Osteocyte (in vitro differentiated cells): ENCODE measurements at regions not wholly inside any gene's neighbourhood (a gene's known extent, or its start where the extent isn't known, plus 50 kb on each side); places are given as distances from the start of the nearest gene placed in this dataset.

Experiments
- DNase-seq: peaks from one replicate; pipeline ENCODE4 v3.0.0; 2021; ENCODE audit warnings: mixed read lengths; ENCODE audit not compliant: unreplicated experiment; ENCODE audit errors: extremely low spot score
- H3K27ac Mint-ChIP-seq: one replicate; pipeline ENCODE4 v1.8.0; 2021; ENCODE audit warnings: mild to moderate bottlenecking, mixed read lengths; ENCODE audit not compliant: unreplicated experiment
- H3K27me3 Mint-ChIP-seq: one replicate; pipeline ENCODE4 v1.8.0; 2021; ENCODE audit warnings: mixed read lengths; ENCODE audit not compliant: unreplicated experiment
- H3K36me3 Mint-ChIP-seq: one replicate; pipeline ENCODE4 v1.8.0; 2021; ENCODE audit warnings: mixed read lengths; ENCODE audit not compliant: unreplicated experiment
- H3K4me1 Mint-ChIP-seq: one replicate; pipeline ENCODE4 v1.8.0; 2021; ENCODE audit warnings: mixed read lengths; ENCODE audit not compliant: unreplicated experiment
- H3K4me3 Mint-ChIP-seq: one replicate; pipeline ENCODE4 v1.8.0; 2021; ENCODE audit warnings: mild to moderate bottlenecking, moderate library complexity, mixed read lengths; ENCODE audit not compliant: unreplicated experiment
- H3K9me3 Mint-ChIP-seq: one replicate; pipeline ENCODE4 v1.8.0; 2021; ENCODE audit warnings: mixed read lengths; ENCODE audit not compliant: unreplicated experiment
- TF ChIP-seq, protein P1 (sequence below): fragments of 200-600 bp; sonication (generic); IDR thresholded peaks from 2 replicates; pipeline ENCODE4 v1.5.0; 2021; ENCODE audit warnings: antibody characterized with exemption, mild to moderate bottlenecking, moderate library complexity

DNA sequence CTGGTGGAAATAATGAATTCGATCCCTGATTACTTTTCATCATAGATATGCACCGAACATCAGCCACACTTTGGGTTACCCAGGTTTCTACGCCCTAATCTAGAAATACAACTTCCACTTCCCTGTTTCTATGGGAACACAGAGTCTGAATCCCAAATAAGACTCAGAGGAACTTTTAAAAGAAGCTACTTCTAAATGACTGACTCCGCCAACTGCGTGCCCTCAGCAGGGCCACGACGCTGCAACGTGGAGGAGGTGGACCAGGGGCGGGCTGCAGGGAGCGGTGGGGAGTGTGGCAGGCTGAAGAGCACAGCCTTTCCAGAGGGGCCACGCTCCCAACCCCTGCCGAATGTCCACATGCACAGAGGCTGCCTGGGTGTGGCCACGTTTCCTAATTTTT is 304.0 kb downstream of the SHANK2 start:
- Mint-ChIP-seq H3K27ac (no peak overlapping the region), H3K4me3 (no peak overlapping the region), H3K36me3 (no peaks in the 10 kb centered on the region), H3K4me1 (no peaks in the 10 kb centered on the region), H3K9me3 (peaks cover 27% of the 10 kb centered on the region), H3K27me3 (no peaks in the 10 kb centered on the region)
- TF ChIP-seq, protein P1, sequence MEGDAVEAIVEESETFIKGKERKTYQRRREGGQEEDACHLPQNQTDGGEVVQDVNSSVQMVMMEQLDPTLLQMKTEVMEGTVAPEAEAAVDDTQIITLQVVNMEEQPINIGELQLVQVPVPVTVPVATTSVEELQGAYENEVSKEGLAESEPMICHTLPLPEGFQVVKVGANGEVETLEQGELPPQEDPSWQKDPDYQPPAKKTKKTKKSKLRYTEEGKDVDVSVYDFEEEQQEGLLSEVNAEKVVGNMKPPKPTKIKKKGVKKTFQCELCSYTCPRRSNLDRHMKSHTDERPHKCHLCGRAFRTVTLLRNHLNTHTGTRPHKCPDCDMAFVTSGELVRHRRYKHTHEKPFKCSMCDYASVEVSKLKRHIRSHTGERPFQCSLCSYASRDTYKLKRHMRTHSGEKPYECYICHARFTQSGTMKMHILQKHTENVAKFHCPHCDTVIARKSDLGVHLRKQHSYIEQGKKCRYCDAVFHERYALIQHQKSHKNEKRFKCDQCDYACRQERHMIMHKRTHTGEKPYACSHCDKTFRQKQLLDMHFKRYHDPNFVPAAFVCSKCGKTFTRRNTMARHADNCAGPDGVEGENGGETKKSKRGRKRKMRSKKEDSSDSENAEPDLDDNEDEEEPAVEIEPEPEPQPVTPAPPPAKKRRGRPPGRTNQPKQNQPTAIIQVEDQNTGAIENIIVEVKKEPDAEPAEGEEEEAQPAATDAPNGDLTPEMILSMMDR, result no peak
- DNase-seq, result no peak

DNA sequence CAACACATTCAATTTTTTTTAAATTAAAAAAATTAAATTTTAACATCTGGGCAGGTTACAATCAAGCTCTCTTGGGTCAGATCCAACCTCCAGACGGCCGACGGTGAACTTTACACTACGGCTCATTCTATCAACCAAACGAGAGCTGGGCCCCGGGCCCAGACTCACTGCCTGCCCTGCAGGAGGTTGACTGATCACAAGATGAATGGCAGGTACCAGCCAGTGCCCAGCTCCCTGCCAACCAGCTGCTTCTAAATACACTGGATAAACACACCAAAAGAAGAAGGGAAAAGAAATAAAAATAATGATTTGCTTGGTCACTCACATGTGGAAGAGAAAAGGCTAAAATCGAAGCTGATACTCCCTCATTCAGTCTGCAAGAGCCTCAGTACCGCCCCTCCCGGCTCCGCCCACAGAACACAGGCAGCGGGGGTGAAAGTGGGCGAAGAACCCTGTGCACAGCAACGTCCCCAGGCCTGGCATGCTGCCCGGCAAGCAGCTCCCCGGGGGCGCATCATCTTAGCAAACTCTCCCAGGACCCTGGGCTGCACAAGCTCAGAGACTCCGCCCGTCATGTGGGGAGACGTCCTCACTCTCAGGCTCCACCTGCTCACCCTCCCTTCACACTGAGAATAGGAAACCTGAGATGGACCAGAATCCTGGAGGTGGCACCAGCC is 303.4 kb downstream of the SHANK2 start:
- no peak for DNase-seq
- no peaks in the 10 kb centered on the region for H3K36me3 Mint-ChIP-seq
- no peak overlapping the region for H3K4me3 Mint-ChIP-seq
- H3K4me1 Mint-ChIP-seq, result no peaks in the 10 kb centered on the region
- peaks cover 22% of the 10 kb centered on the region for H3K9me3 Mint-ChIP-seq
- TF ChIP-seq, protein P1, result no peak
- no peaks in the 10 kb centered on the region for H3K27me3 Mint-ChIP-seq
- H3K27ac Mint-ChIP-seq, result no peak overlapping the region

DNA sequence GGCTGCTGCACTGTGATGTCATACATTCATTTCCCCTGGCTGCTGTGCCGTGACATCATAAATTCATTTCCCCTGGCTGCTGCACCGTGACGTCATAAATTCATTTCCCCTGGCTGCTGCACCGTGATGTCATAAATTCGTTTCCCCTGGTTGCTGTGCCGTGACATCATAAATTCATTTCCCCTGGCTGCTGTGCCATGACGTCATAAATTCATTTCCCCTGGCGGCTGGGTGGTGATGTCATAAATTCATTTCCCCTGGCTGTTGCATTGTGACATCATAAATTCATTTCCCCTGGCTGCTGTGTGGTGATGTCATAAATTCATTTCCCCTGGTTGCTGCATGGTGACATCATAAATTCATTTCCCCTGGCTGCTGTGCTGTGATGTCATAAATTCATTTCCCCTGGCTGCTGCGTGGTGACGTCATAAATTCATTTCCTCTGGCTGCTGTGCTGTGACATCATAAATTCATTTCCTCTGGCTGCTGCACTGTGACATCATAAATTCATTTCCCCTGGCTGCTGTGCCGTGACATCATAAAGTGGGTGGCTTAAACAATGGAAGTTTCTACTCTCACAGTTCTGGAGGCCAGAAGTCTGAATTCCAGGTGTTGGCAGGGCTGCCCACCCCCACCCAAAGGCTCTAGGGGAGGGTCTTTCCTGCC is 301.1 kb downstream of the SHANK2 start:
- Mint-ChIP-seq H3K36me3 (no peaks in the 10 kb centered on the region), H3K4me3 (no peak overlapping the region), H3K9me3 (peaks cover 15% of the 10 kb centered on the region), H3K4me1 (no peaks in the 10 kb centered on the region), H3K27me3 (no peaks in the 10 kb centered on the region), H3K27ac (no peak overlapping the region)
- TF ChIP-seq, protein P1, result no peak
- no peak for DNase-seq

DNA sequence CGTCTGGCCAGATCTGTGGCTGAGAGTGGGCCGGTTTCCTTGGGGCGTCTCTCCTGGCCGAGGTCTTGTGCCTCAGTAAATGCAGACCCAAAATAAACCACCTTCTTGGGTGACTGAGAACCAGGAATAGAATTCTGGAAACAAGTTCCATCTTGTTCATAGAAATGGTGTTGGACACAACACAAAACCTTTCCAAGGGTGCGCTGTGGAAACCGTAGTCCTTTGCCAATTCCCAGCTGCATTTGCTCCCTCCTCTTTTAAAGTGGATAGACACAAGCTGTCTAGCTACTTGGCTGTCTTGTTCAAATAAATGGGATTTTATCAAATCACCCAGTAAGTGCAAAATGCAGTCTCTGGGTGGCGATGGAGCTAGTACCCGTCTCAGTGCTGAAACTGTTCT is 300.2 kb downstream of the SHANK2 start:
- no peak overlapping the region for H3K27ac Mint-ChIP-seq
- H3K27me3 Mint-ChIP-seq, result no peaks in the 10 kb centered on the region
- TF ChIP-seq, protein P1, result no peak
- H3K4me1 Mint-ChIP-seq, result no peaks in the 10 kb centered on the region
- DNase-seq, result no peak
- no peaks in the 10 kb centered on the region for H3K36me3 Mint-ChIP-seq
- no peak overlapping the region for H3K4me3 Mint-ChIP-seq
- peaks cover 15% of the 10 kb centered on the region for H3K9me3 Mint-ChIP-seq

DNA sequence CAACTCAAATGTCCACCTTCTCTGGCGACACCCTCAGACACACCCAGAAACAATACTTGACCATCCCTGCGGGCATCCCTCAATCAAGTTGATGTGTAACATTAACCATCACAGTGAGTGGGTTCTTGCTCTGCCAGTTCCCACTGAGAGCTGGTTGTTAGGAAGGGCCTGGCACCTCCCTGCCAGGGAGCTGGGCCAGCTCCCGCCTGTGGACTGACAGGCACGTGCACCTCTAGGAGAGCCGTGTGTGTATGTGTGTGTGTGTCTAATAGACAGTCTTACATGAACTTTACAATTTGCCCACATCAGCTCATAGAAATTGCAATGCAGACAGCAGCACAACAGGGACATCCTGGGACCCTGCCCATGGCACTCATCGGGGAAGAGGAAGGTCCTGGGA is 298.7 kb downstream of the SHANK2 start:
- TF ChIP-seq, protein P1, result no peak
- no peaks in the 10 kb centered on the region for H3K27me3 Mint-ChIP-seq
- H3K27ac Mint-ChIP-seq, result no peak overlapping the region
- H3K9me3 Mint-ChIP-seq, result peaks cover 9% of the 10 kb centered on the region
- no peaks in the 10 kb centered on the region for H3K36me3 Mint-ChIP-seq
- no peak for DNase-seq
- no peaks in the 10 kb centered on the region for H3K4me1 Mint-ChIP-seq
- H3K4me3 Mint-ChIP-seq, result no peak overlapping the region
